Uterus (tissue), 2 donors: ENCODE measurements at regions not wholly inside any gene's neighbourhood (a gene's known extent, or its start where the extent isn't known, plus 50 kb on each side); places are given as distances from the start of the nearest gene placed in this dataset.

Experiments used
- POLR2A ChIP-seq, 2 donors: fragments of 450-650 bp; IDR thresholded peaks; one replicate each; pipeline ENCODE4 v1.6.1; 2016; ENCODE audit warnings: antibody characterized with exemption in 2 of 2, mild to moderate bottlenecking in 1 of 2, moderate library complexity in 1 of 2
- TF ChIP-seq, protein P1 (sequence below), 4 experiments: fragments of 200-600 bp in 2 of 4; fragments of 450-650 bp in 2 of 4; sonication (generic) in 2 of 4; IDR thresholded peaks; one replicate each; pipeline ENCODE4 v1.5.1; 2016 to 2019; ENCODE audit warnings: antibody characterized with exemption in 4 of 4, mild to moderate bottlenecking in 2 of 4, moderate library complexity in 1 of 4

GRCh38 chr1:198443365-198444233 lies 96.9 kb downstream of the ATP6V1G3 start:
- TF ChIP-seq, protein P1, sequence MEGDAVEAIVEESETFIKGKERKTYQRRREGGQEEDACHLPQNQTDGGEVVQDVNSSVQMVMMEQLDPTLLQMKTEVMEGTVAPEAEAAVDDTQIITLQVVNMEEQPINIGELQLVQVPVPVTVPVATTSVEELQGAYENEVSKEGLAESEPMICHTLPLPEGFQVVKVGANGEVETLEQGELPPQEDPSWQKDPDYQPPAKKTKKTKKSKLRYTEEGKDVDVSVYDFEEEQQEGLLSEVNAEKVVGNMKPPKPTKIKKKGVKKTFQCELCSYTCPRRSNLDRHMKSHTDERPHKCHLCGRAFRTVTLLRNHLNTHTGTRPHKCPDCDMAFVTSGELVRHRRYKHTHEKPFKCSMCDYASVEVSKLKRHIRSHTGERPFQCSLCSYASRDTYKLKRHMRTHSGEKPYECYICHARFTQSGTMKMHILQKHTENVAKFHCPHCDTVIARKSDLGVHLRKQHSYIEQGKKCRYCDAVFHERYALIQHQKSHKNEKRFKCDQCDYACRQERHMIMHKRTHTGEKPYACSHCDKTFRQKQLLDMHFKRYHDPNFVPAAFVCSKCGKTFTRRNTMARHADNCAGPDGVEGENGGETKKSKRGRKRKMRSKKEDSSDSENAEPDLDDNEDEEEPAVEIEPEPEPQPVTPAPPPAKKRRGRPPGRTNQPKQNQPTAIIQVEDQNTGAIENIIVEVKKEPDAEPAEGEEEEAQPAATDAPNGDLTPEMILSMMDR (IDR thresholded peaks at IDR 0.05), result no peak
- no peak for TF ChIP-seq POLR2A (IDR thresholded peaks at IDR 0.05)
